Lower leg skin (tissue), 4 donors: ENCODE measurements at regions not wholly inside any gene's neighbourhood (a gene's known extent, or its start where the extent isn't known, plus 50 kb on each side); places are given as distances from the start of the nearest gene placed in this dataset.
A peak's percentile ranks its signal among the peaks of the same experiment; 100 is the strongest.

Experiments
- DNase-seq, 2 donors: peaks; one replicate each; pipeline ENCODE4 v3.0.0-alpha.2; 2019; ENCODE audit warnings: low spot score in 2 of 2
- H3K4me3 ChIP-seq: fragments of 200-600 bp; sonication (generic); 2 replicates; pipeline ENCODE4 v1.5.1; 2017; ENCODE audit warnings: mild to moderate bottlenecking, low read depth; ENCODE audit not compliant: poor library complexity, severe bottlenecking
- POLR2A ChIP-seq, 2 donors: fragments of 450-650 bp; IDR thresholded peaks; one replicate each; pipeline ENCODE4 v1.6.1; 2016 to 2017; ENCODE audit warnings: antibody characterized with exemption in 2 of 2, mild to moderate bottlenecking in 1 of 2, moderate library complexity in 1 of 2
- WGBS, 2 donors: methylation state at CpG; one replicate each; pipeline ENCODE4 v1.1.5; 2018; 5-methylcytosine and 5-hydroxymethylcytosine counted together
- intact Hi-C: fragments of 100-400 bp; cut with DNase I; formaldehyde crosslinking; loops from one replicate; pipeline ENCODE4 v1.15.0; 2023; ENCODE audit warnings: low total_unique reads
- TF ChIP-seq, protein P1 (sequence below), 3 donors: fragments of 450-650 bp; IDR thresholded peaks; one replicate each; pipeline ENCODE4 v1.5.1; 2016; ENCODE audit warnings: antibody characterized with exemption in 3 of 3, mild to moderate bottlenecking in 3 of 3, moderate library complexity in 2 of 3

DNA sequence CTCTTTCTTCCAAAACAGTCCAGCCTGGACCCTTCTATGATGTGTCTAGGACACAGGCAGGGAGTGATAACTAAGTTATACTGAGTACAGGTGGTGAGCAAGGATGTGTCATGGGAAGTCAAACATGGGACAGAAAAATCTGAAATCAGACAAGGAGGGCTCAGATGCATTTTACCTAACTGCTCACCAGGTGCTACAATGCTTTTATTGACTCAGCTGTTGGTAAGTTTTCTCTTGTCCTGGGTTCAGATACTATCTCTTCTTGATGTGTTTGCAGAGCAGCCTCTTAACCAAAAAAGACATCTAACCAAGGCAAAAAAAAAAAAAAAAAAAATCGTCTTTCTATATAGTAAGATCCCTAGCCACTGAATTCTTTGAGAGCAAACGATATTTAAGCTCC lies 378.6 kb downstream of the VPS13C start:
- intact Hi-C loops = no loop called here
- no peak for DNase-seq
- TF ChIP-seq, protein P1, sequence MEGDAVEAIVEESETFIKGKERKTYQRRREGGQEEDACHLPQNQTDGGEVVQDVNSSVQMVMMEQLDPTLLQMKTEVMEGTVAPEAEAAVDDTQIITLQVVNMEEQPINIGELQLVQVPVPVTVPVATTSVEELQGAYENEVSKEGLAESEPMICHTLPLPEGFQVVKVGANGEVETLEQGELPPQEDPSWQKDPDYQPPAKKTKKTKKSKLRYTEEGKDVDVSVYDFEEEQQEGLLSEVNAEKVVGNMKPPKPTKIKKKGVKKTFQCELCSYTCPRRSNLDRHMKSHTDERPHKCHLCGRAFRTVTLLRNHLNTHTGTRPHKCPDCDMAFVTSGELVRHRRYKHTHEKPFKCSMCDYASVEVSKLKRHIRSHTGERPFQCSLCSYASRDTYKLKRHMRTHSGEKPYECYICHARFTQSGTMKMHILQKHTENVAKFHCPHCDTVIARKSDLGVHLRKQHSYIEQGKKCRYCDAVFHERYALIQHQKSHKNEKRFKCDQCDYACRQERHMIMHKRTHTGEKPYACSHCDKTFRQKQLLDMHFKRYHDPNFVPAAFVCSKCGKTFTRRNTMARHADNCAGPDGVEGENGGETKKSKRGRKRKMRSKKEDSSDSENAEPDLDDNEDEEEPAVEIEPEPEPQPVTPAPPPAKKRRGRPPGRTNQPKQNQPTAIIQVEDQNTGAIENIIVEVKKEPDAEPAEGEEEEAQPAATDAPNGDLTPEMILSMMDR (IDR thresholded peaks at IDR 0.05) = no peak
- no peak for TF ChIP-seq POLR2A (IDR thresholded peaks at IDR 0.05)
- no peak overlapping the region for H3K4me3 ChIP-seq
- 66 to 72% methylated on average over 2 of the region's 2 CpGs for WGBS, 2 donors

DNA sequence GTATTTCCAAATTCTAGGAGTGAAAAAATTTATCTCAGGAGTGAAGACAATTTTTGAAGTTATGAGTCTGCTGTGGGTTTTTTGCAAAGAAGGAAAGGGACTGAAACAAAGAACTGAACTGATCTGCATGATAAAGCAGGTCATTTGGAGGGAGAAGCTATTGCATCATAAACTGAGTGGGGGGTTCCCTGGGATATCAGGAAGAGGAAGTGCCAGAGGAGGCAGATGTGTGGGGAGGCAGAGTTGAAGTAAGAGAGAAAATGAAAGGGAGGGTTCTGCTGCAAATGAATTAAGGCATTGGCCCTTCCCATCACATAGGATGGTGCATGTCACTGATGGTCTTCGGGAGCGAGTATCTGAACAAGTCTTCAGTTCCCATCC lies 379.2 kb downstream of the VPS13C start:
- no peak overlapping the region for H3K4me3 ChIP-seq
- WGBS, 2 donors = 76 to 88% methylated on average over 2 of the region's 2 CpGs
- intact Hi-C loops = no loop called here
- TF ChIP-seq, protein P1 (IDR thresholded peaks at IDR 0.05) = no peak
- no peak for TF ChIP-seq POLR2A (IDR thresholded peaks at IDR 0.05)
- no peak for DNase-seq

DNA sequence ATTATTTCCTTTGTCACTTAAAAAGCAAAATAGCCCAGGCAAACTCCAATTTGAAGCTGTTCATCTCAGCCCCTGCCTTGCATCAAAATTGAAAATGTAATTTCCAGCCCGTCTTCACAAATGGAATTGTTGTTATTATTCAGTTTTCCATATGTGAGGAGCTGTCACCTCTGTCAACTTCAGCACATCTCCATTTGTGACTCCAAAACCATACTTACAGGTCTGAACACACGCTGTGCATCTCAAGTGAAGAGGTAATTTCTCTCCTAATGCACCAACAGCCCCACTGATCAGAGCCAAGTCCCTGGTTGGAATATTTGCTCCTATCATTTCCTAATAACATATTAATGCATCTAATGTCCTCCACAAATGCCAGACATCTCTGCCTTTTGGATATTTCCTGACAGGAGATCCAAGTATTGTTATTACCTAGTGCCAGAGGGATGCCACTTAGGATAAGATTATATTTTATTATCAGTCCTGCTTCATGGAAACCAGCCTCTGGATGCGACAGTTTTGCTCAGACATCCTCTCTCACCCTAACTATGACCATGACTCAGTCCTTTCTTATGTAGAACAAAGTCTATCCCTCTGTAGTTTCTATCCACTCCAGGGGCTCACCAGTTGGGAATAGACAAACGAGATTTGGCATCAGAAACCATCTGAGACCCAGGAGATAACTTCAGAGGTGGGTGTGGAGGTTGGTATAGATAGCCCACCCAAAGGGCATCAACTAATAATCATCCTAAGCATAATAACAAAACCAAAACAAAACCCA lies 379.8 kb downstream of the VPS13C start:
- TF ChIP-seq, protein P1 (IDR thresholded peaks at IDR 0.05) = no peak
- no peak for TF ChIP-seq POLR2A (IDR thresholded peaks at IDR 0.05)
- no peak for DNase-seq
- 72 to 77% methylated on average over 4 of the region's 4 CpGs for WGBS, 2 donors
- H3K4me3 ChIP-seq = no peak overlapping the region
- intact Hi-C loops = no loop called here

DNA sequence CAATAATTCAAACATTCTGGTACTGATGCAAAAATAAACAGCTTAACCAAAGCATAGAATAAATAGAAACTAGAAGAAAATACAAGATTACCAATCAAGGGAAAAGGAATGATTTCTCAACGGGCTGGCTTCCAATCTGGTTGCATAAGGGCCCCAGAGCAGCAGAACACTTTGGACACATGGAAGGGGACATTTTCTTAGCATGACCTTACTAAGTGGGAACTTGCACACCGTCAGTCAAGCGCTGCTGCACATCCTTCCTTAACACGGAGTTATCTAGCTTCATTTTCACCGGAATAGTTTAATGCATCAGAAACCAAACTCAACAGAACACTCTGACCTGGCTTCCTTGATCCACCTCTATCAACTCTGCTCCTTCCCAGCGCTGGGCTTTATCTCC lies 388.5 kb downstream of the VPS13C start:
- intact Hi-C loops = no loop called here
- 75 to 77% methylated on average over 6 of the region's 6 CpGs for WGBS, 2 donors
- H3K4me3 ChIP-seq = no peak overlapping the region
- TF ChIP-seq, protein P1 (IDR thresholded peaks at IDR 0.05) = no peak
- no peak for TF ChIP-seq POLR2A (IDR thresholded peaks at IDR 0.05)
- peak in 1 of 2 donors; percentile 61 for DNase-seq

DNA sequence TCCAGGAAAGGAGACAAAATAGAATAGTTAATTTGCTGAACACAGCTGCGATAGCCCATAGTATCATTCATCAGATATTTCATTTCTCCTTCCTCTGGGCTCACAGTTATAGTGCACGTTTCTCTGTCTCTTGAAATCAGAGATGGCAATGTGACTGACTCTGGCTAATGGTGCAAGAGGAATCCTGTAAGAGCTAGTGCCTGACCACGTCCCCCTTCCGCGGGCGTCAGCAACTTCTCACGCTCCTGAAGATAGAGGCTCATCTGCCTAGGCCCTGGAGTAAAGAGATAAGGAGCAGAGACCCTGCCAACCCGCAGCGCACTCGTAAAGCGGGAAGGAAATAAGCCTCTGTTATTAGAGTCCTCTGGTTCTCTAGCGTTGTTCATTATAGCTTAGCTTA lies 391.8 kb downstream of the VPS13C start:
- 83 to 84% methylated on average over 12 of the region's 12 CpGs for WGBS, 2 donors

More for the DNA sequence above, 391.8 kb downstream of the VPS13C start:
- no peak overlapping the region for H3K4me3 ChIP-seq
- TF ChIP-seq, protein P1 (IDR thresholded peaks at IDR 0.05) = no peak
- no peak for TF ChIP-seq POLR2A (IDR thresholded peaks at IDR 0.05)
- intact Hi-C loops = no loop called here
- DNase-seq = no peak
